ENCODE measurements at regions not wholly inside any gene's neighbourhood (a gene's known extent, or its start where the extent isn't known, plus 50 kb on each side); places are given as distances from the start of the nearest gene placed in this dataset.

GRCh38 chr16:64544859-64545258, 577.0 kb downstream of the CDH11 start:
- TF ChIP-seq EGR1 (IDR thresholded peaks at IDR 0.05; ENCODE audit: borderline replicate concordance in 1 of 2, low read depth in 2 of 2, low read length in 2 of 2) (no peak), CTCF (IDR thresholded peaks at IDR 0.05 in 2 of 3, conservative IDR thresholded peaks at IDR 0.05 in 1 of 3; ENCODE audit: control insufficient read depth in 2 of 3, extremely low read depth in 1 of 3, insufficient read depth in 1 of 3, low read depth in 3 of 3, low read length in 3 of 3) (no peak), SP1 (IDR thresholded peaks at IDR 0.05; ENCODE audit: low read depth, low read length) (no peak), EP300 (IDR thresholded peaks at IDR 0.05; ENCODE audit: borderline replicate concordance in 1 of 2, control insufficient read depth in 1 of 2, low read depth in 2 of 2, low read length in 2 of 2) (no peak), FOXM1 (IDR thresholded peaks at IDR 0.05; ENCODE audit: low read depth, low read length) (no peak), JUND (IDR thresholded peaks at IDR 0.05; ENCODE audit: low read depth, low read length) (no peak), MAX (IDR thresholded peaks at IDR 0.05; ENCODE audit: low read depth, low read length) (no peak)
